Stomach (tissue), 8 donors: ENCODE measurements at regions not wholly inside any gene's neighbourhood (a gene's known extent, or its start where the extent isn't known, plus 50 kb on each side); places are given as distances from the start of the nearest gene placed in this dataset.

Source experiments
- DNase-seq, 2 donors: peaks; one replicate each; pipeline versions ENCODE4 v3.0.0 to v3.0.0-alpha.2; 2013 to 2019
- H3K27ac ChIP-seq, 5 donors: fragments of 200-600 bp in 4 of 5; sonication (generic) in 4 of 5; one replicate each; pipeline ENCODE4 v1.5.1; 2013 to 2019; ENCODE audit warnings: mild to moderate bottlenecking in 1 of 5, moderate library complexity in 1 of 5
- H3K27me3 ChIP-seq, 3 donors: fragments of 200-600 bp; sonication (generic); one replicate each; pipeline ENCODE4 v1.5.1; 2017 to 2019; ENCODE audit warnings: mixed run types in 1 of 3
- H3K36me3 ChIP-seq, 4 donors: fragments of 200-600 bp; sonication (generic); 1 replicate in 3 of 4; 2 replicates in 1 of 4; pipeline ENCODE4 v1.5.1; 2016 to 2019
- H3K4me1 ChIP-seq, 4 donors: fragments of 200-600 bp; sonication (generic); one replicate each; pipeline ENCODE4 v1.5.1; 2016 to 2019
- H3K4me3 ChIP-seq, 4 donors: fragments of 200-600 bp; sonication (generic) in 3 of 4; one replicate each; pipeline ENCODE4 v1.5.1; 2016 to 2019; ENCODE audit warnings: mild to moderate bottlenecking in 1 of 4
- H3K9me3 ChIP-seq, 4 donors: fragments of 200-600 bp; sonication (generic); one replicate each; pipeline ENCODE4 v1.5.1; 2016 to 2019
- EP300 ChIP-seq: sonication (generic); formaldehyde crosslinking; IDR thresholded peaks from one replicate; pipeline ENCODE4 v1.6.1; 2017; ENCODE audit warnings: antibody characterized with exemption
- POLR2A ChIP-seq, 4 donors: fragments of 450-650 bp; IDR thresholded peaks; one replicate each; pipeline ENCODE4 v1.6.1; 2016; ENCODE audit warnings: antibody characterized with exemption in 4 of 4, control low read depth in 2 of 4, mild to moderate bottlenecking in 1 of 4, moderate library complexity in 1 of 4
- POLR2AphosphoS5 ChIP-seq, 3 donors: sonication (generic); formaldehyde crosslinking; IDR thresholded peaks; one replicate each; pipeline ENCODE4 v1.6.1; 2016; ENCODE audit warnings: antibody characterized with exemption in 3 of 3
- WGBS, 5 donors: extraction: QIAGEN DNeasy Blood & Tissue Kit in 3 of 5; methylation state at CpG; one replicate each; pipeline versions ENCODE4 v1.1.5 to v1.1.7; 2013 to 2018; 5-methylcytosine and 5-hydroxymethylcytosine counted together
- intact Hi-C: fragments of 100-400 bp; cut with DNase I; formaldehyde crosslinking; loops from one replicate; pipeline ENCODE4 v1.15.1; 2023; ENCODE audit warnings: low total_unique reads
- TF ChIP-seq, protein P1 (sequence below), 7 experiments: fragments of 450-650 bp in 4 of 7; fragments of 200-600 bp in 3 of 7; sonication (generic) in 3 of 7; IDR thresholded peaks; one replicate each; pipeline ENCODE4 v1.5.1; 2016 to 2019; ENCODE audit warnings: antibody characterized with exemption in 7 of 7, control low read depth in 2 of 7, mild to moderate bottlenecking in 1 of 7
- donor health status: healthy with polysubstance abuse.
- donor health status: Bipolar disorder and iron deficiency.
- donor health status: healthy.

DNA sequence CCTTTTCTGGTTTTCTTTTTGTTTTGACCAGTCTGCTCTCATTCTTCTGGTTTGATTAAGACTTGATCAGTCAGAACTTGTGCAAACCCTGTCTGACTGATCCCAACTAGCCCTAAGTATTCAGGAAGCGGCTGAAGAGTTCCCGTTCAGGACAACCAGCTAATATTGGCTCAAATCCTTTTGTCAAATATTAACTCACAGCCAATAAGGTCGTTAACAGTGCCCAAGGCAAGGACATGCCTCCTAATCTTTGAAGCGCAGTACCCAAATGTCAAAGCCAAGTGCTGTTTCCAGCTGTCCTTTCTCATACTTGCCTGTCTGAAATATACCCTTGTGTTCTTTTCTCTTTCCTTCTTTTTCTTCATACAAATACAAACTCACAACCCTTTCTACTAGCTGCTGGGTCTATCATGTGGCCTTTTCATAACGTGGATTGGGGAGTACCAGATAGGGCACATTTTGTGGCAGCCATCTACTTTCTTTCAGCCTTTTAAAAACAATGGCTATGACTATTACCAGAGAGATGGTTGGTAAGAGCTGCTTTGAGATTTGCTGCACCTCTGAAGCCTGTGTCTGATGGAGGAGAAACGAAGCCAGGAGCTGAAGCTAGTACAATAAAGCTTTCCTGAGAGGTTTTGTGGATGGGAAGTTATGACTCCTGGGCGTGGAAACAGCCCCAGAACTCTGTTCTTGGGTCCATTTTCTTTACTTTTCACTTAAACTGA lies 266.4 kb upstream of the ZNF608 start:
- Histone ChIP-seq H3K27me3 (no peaks in the 10 kb centered on the region), H3K4me1 (peaks cover 0 to 18% (median 12%) of the 10 kb centered on the region in 4 donors), H3K27ac (no peak overlapping the region), H3K4me3 (no peak overlapping the region), H3K36me3 (no peaks in the 10 kb centered on the region), H3K9me3 (no peaks in the 10 kb centered on the region)
- intact Hi-C loops: no loop called here
- 40 to 53% (median 46%) methylated on average over 7 of the region's 7 CpGs for WGBS, 5 donors
- TF ChIP-seq, protein P1, sequence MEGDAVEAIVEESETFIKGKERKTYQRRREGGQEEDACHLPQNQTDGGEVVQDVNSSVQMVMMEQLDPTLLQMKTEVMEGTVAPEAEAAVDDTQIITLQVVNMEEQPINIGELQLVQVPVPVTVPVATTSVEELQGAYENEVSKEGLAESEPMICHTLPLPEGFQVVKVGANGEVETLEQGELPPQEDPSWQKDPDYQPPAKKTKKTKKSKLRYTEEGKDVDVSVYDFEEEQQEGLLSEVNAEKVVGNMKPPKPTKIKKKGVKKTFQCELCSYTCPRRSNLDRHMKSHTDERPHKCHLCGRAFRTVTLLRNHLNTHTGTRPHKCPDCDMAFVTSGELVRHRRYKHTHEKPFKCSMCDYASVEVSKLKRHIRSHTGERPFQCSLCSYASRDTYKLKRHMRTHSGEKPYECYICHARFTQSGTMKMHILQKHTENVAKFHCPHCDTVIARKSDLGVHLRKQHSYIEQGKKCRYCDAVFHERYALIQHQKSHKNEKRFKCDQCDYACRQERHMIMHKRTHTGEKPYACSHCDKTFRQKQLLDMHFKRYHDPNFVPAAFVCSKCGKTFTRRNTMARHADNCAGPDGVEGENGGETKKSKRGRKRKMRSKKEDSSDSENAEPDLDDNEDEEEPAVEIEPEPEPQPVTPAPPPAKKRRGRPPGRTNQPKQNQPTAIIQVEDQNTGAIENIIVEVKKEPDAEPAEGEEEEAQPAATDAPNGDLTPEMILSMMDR (IDR thresholded peaks at IDR 0.05): no peak
- TF ChIP-seq EP300 (no peak), POLR2AphosphoS5 (IDR thresholded peaks at IDR 0.05) (no peak)
- DNase-seq: peak in 1 of 2 donors; percentile 14

GRCh38 chr5:125014202-125014601 lies 267.8 kb upstream of the ZNF608 start:
- TF ChIP-seq, protein P1 (IDR thresholded peaks at IDR 0.05): no peak
- no peak for TF ChIP-seq EP300
- no peak for TF ChIP-seq POLR2A (IDR thresholded peaks at IDR 0.05)
- no peak for TF ChIP-seq POLR2AphosphoS5 (IDR thresholded peaks at IDR 0.05)
- intact Hi-C loops: no loop called here
- 32 to 48% (median 43%) methylated on average over 1 of the region's 1 CpG for WGBS, 5 donors
- Histone ChIP-seq H3K4me3 (no peak overlapping the region), H3K36me3 (no peaks in the 10 kb centered on the region), H3K4me1 (peaks cover 0 to 18% (median 12%) of the 10 kb centered on the region in 4 donors), H3K27ac (no peak overlapping the region), H3K9me3 (no peaks in the 10 kb centered on the region), H3K27me3 (no peaks in the 10 kb centered on the region)
- DNase-seq: no peak

DNA sequence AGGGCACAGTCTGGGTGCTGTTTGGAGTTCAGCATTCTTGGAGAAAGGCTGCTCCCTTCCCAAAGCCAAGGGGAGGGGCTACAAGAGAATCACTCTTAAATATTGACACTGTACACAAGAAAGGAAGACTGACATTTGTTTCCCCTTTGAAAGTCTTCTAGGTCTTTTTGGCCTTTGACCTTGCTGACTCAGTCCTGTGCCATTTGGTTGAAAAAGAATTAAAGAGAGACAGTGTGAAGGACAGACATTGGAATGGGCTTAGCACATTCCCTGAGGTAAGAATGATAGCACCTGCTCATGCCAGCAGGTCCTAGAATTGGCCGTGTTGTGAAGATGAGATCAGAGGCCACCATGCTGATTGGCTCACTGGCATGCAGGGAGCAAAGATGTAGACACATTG lies 271.4 kb upstream of the ZNF608 start:
- Histone ChIP-seq H3K36me3 (no peaks in the 10 kb centered on the region), H3K27ac (no peak overlapping the region), H3K4me1 (peaks cover 0 to 6% (median 3%) of the 10 kb centered on the region in 4 donors), H3K9me3 (no peaks in the 10 kb centered on the region), H3K27me3 (no peaks in the 10 kb centered on the region), H3K4me3 (no peak overlapping the region)
- WGBS, 5 donors: 58 to 92% (median 67%) methylated on average over 1 of the region's 1 CpG
- DNase-seq: no peak
- no peak for TF ChIP-seq EP300
- no peak for TF ChIP-seq POLR2AphosphoS5 (IDR thresholded peaks at IDR 0.05)
- TF ChIP-seq, protein P1 (IDR thresholded peaks at IDR 0.05): no peak
- TF ChIP-seq POLR2A (IDR thresholded peaks at IDR 0.05): no peak
- intact Hi-C loops: no loop called here

GRCh38 chr5:125023673-125024072 lies 277.2 kb upstream of the ZNF608 start:
- H3K36me3 ChIP-seq: no peaks in the 10 kb centered on the region
- TF ChIP-seq, protein P1 (IDR thresholded peaks at IDR 0.05): no peak
- TF ChIP-seq POLR2AphosphoS5 (IDR thresholded peaks at IDR 0.05): no peak
- no peak for TF ChIP-seq EP300
- no peak for TF ChIP-seq POLR2A (IDR thresholded peaks at IDR 0.05)
- H3K27ac ChIP-seq: no peak overlapping the region
- H3K4me1 ChIP-seq: peaks cover 0 to 16% (median 7%) of the 10 kb centered on the region in 4 donors
- no peak overlapping the region for H3K4me3 ChIP-seq
- no peaks in the 10 kb centered on the region for H3K9me3 ChIP-seq
- intact Hi-C loops: no loop called here
- WGBS, 5 donors: 63 to 87% (median 82%) methylated on average over 6 of the region's 6 CpGs
- DNase-seq: no peak
- H3K27me3 ChIP-seq: no peaks in the 10 kb centered on the region
